Natural killer cell (primary cell): ENCODE measurements at regions not wholly inside any gene's neighbourhood (a gene's known extent, or its start where the extent isn't known, plus 50 kb on each side); places are given as distances from the start of the nearest gene placed in this dataset.

ENCODE experiments used
- ATAC-seq, 3 donors: fragments of 150-1000 bp in 2 of 3; fragments of 200-7000 bp in 1 of 3; cut with Tn5 transposase; 1 replicate in 1 of 3; 2 replicates in 2 of 3; pipeline ENCODE4 v1.10.0; 2021; ENCODE audit warnings: mild to moderate bottlenecking in 2 of 3, moderate library complexity in 2 of 3
- DNase-seq, 2 donors: peaks; one replicate each; pipeline versions ENCODE4 v3.0.0 to v3.0.0-alpha.2; 2013 to 2021; ENCODE audit warnings: mixed read lengths in 1 of 2
- H3K27ac ChIP-seq: one replicate; pipeline ENCODE4 v1.5.1; 2013; ENCODE audit warnings: mild to moderate bottlenecking, low read length
- H3K27me3 ChIP-seq: one replicate; pipeline ENCODE4 v1.6.1; 2013; ENCODE audit warnings: low read length; ENCODE audit not compliant: control insufficient read depth, insufficient read depth
- H3K36me3 ChIP-seq: one replicate; pipeline ENCODE4 v1.6.1; 2013; ENCODE audit warnings: low read length; ENCODE audit not compliant: control insufficient read depth, insufficient read depth
- H3K4me1 ChIP-seq: one replicate; pipeline ENCODE4 v1.6.1; 2013; ENCODE audit warnings: low read length; ENCODE audit not compliant: control insufficient read depth, insufficient read depth
- H3K4me3 ChIP-seq: one replicate; pipeline ENCODE4 v1.5.1; 2013; ENCODE audit warnings: low read length
- H3K9me3 ChIP-seq: one replicate; pipeline ENCODE4 v1.6.1; 2013; ENCODE audit warnings: low read length; ENCODE audit not compliant: control insufficient read depth, insufficient read depth
- H3K27ac Mint-ChIP-seq, 2 donors: one replicate each; pipeline ENCODE4 v1.8.0; 2022; ENCODE audit warnings: mild to moderate bottlenecking in 2 of 2, mixed read lengths in 2 of 2, moderate library complexity in 1 of 2
- H3K27me3 Mint-ChIP-seq, 2 donors: one replicate each; pipeline ENCODE4 v1.8.0; 2022; ENCODE audit warnings: low read depth in 2 of 2, mixed read lengths in 2 of 2
- H3K36me3 Mint-ChIP-seq: one replicate; pipeline ENCODE4 v1.8.0; 2022; ENCODE audit warnings: mixed read lengths
- H3K4me1 Mint-ChIP-seq, 2 donors: one replicate each; pipeline ENCODE4 v1.8.0; 2022; ENCODE audit warnings: mixed read lengths in 2 of 2
- H3K4me3 Mint-ChIP-seq: one replicate; pipeline ENCODE4 v1.8.0; 2022; ENCODE audit warnings: mild to moderate bottlenecking, moderate library complexity, mixed read lengths
- H3K9me3 Mint-ChIP-seq, 2 donors: one replicate each; pipeline ENCODE4 v1.8.0; 2022; ENCODE audit warnings: mixed read lengths in 2 of 2
- WGBS: methylation state at CpG from one replicate; pipeline ENCODE4 v1.1.7; 2013; ENCODE audit warnings: missing lambda C conversion rate; ENCODE audit not compliant: insufficient coverage; 5-methylcytosine and 5-hydroxymethylcytosine counted together
- intact Hi-C: fragments of 100-400 bp; cut with micrococcal nuclease; formaldehyde crosslinking; loops from one replicate; pipeline ENCODE4 v1.14.2; 2022
- TF ChIP-seq, protein P1 (sequence below): fragments of 200-600 bp; IDR thresholded peaks from one replicate; pipeline ENCODE4 v1.8.0; 2022; ENCODE audit warnings: antibody characterized with exemption

DNA sequence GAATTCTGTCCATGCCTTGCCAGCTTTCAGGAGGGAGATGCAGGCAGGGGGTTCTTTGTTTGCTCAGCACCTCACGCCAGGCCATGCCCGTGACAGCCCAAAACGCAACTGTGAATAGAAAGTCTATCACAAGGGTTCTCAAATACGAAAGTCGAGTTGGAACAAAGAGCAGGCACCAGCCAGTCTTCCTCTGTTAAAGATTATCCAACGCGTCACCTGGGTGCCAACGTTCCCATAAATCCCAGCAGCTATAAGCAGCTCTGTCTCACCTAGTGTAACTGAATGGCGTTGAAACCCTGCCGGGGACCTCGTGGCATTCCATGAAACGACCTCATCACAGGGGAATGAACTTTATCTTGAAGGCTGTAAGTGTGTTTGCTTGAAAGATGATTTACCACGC lies 84.8 kb upstream of the GATA6 start:
- H3K4me3 Mint-ChIP-seq, result no peak overlapping the region
- TF ChIP-seq, protein P1, sequence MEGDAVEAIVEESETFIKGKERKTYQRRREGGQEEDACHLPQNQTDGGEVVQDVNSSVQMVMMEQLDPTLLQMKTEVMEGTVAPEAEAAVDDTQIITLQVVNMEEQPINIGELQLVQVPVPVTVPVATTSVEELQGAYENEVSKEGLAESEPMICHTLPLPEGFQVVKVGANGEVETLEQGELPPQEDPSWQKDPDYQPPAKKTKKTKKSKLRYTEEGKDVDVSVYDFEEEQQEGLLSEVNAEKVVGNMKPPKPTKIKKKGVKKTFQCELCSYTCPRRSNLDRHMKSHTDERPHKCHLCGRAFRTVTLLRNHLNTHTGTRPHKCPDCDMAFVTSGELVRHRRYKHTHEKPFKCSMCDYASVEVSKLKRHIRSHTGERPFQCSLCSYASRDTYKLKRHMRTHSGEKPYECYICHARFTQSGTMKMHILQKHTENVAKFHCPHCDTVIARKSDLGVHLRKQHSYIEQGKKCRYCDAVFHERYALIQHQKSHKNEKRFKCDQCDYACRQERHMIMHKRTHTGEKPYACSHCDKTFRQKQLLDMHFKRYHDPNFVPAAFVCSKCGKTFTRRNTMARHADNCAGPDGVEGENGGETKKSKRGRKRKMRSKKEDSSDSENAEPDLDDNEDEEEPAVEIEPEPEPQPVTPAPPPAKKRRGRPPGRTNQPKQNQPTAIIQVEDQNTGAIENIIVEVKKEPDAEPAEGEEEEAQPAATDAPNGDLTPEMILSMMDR, result no peak
- no peak overlapping the region for H3K27ac ChIP-seq
- H3K9me3 Mint-ChIP-seq, result no peaks in the 10 kb centered on the region
- no peaks in the 10 kb centered on the region for H3K4me1 ChIP-seq
- ATAC-seq, result no peak
- DNase-seq, result no peak
- 88% methylated on average over 10 of the region's 13 CpGs for WGBS
- H3K36me3 ChIP-seq, result no peaks in the 10 kb centered on the region
- no peak overlapping the region for H3K27ac Mint-ChIP-seq
- H3K27me3 ChIP-seq, result no peaks in the 10 kb centered on the region
- H3K9me3 ChIP-seq, result no peaks in the 10 kb centered on the region
- H3K27me3 Mint-ChIP-seq, result no peaks in the 10 kb centered on the region
- H3K4me1 Mint-ChIP-seq, result no peaks in the 10 kb centered on the region
- H3K36me3 Mint-ChIP-seq, result no peaks in the 10 kb centered on the region
- no peak overlapping the region for H3K4me3 ChIP-seq
- intact Hi-C loops, result no loop called here

DNA sequence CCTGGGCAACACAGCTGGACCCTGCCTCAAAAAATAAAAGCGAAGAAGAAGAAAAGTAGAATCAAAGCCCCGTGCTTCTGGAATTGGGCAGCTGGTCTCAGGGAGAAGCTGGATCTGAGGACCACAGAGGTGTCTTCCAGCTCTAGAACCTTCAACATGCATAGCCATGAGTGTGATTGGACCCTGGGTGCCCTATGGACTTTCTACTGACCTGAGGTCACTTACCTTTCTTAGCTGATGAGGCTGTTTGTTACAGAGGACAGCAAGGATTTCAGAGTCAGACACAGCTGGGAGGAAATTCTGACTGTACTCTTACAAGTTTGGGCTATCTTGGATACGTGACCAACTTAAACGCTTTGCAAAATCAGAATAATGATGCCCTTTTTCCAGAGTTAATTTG lies 82.4 kb upstream of the GATA6 start:
- no peak overlapping the region for H3K4me3 ChIP-seq
- H3K9me3 ChIP-seq, result no peaks in the 10 kb centered on the region
- H3K36me3 ChIP-seq, result no peaks in the 10 kb centered on the region
- DNase-seq, result no peak
- no peaks in the 10 kb centered on the region for H3K9me3 Mint-ChIP-seq
- H3K36me3 Mint-ChIP-seq, result no peaks in the 10 kb centered on the region
- no peak for ATAC-seq
- H3K27ac ChIP-seq, result no peak overlapping the region
- no peak overlapping the region for H3K4me3 Mint-ChIP-seq
- TF ChIP-seq, protein P1, result no peak
- WGBS, result 93% methylated on average over 4 of the region's 4 CpGs
- H3K27ac Mint-ChIP-seq, result no peak overlapping the region
- intact Hi-C loops, result no loop called here
- no peaks in the 10 kb centered on the region for H3K27me3 ChIP-seq
- H3K4me1 Mint-ChIP-seq, result no peaks in the 10 kb centered on the region
- H3K4me1 ChIP-seq, result no peaks in the 10 kb centered on the region
- no peaks in the 10 kb centered on the region for H3K27me3 Mint-ChIP-seq

DNA sequence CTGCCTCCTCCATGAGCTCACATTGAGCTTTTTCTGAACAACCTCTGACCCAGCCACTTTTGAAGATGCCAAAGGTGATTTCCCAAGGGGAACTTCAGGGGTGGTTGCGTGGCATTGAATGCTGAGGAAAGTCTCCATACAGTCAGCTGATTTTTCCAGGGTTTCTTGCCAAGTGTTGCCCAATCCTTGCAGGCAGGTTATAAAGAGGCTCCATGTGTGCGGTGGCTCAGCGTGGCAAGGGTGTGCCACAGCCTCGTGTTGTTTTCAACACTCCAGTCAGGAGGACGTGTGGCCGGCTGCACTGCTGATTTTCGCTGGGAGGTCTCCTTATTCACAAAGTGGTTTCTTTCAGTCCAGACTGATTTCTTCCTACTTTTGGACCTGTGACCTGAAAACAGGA lies 81.4 kb upstream of the GATA6 start:
- TF ChIP-seq, protein P1, result no peak
- no peak for DNase-seq
- Histone ChIP-seq H3K36me3 (no peaks in the 10 kb centered on the region), H3K4me1 (no peaks in the 10 kb centered on the region), H3K9me3 (no peaks in the 10 kb centered on the region), H3K27me3 (no peaks in the 10 kb centered on the region), H3K4me3 (no peak overlapping the region), H3K27ac (no peak overlapping the region)
- H3K4me3 Mint-ChIP-seq, result no peak overlapping the region
- WGBS, result 90% methylated on average over 7 of the region's 7 CpGs
- no peaks in the 10 kb centered on the region for H3K4me1 Mint-ChIP-seq
- no peaks in the 10 kb centered on the region for H3K36me3 Mint-ChIP-seq
- no peaks in the 10 kb centered on the region for H3K27me3 Mint-ChIP-seq
- intact Hi-C loops, result no loop called here
- H3K9me3 Mint-ChIP-seq, result no peaks in the 10 kb centered on the region
- ATAC-seq, result no peak
- H3K27ac Mint-ChIP-seq, result no peak overlapping the region

DNA sequence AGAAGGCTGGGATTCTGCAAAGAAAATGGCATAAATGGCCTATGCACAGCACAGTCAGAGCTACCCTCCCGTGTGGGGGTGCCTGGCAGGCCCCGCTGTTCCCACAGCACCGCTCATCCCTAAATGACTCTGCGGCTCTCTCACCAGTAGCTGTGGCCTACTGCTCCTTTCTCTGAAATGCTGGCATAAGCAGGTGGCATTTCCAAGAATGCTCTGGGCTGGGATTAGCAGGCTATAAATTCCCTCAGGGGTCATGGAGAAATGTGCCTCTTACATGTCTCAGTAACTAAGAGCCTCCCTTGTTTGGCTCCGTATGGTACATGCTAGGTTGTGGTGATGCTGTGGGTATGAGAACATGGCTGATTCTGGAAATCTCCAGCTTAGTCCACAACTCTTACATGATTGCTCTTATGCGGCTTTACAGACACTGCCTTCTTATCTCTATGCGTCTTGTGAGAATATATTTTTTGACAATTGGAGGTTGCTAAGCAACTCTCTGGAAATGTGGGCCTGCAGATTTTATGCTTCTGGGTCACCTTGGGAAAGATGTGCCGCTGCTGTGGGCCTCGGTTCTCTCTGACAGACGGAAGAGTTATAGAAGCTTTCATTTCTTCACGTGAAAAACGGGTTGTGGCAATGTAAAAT lies 80.3 kb upstream of the GATA6 start:
- no peaks in the 10 kb centered on the region for H3K36me3 ChIP-seq
- H3K4me1 ChIP-seq, result no peaks in the 10 kb centered on the region
- ATAC-seq (no peak), DNase-seq (no peak)
- Mint-ChIP-seq H3K36me3 (no peaks in the 10 kb centered on the region), H3K27me3 (peaks cover 0 to 9% of the 10 kb centered on the region in 2 donors), H3K4me1 (no peaks in the 10 kb centered on the region), H3K4me3 (no peak overlapping the region), H3K9me3 (no peaks in the 10 kb centered on the region), H3K27ac (no peak overlapping the region)
- intact Hi-C loops, result no loop called here
- no peak overlapping the region for H3K27ac ChIP-seq
- WGBS, result 91% methylated on average over 12 of the region's 12 CpGs
- no peaks in the 10 kb centered on the region for H3K27me3 ChIP-seq
- H3K4me3 ChIP-seq, result no peak overlapping the region
- TF ChIP-seq, protein P1, result no peak
- H3K9me3 ChIP-seq, result no peaks in the 10 kb centered on the region
